Endothelial cell of umbilical vein (primary cell): ENCODE measurements at regions not wholly inside any gene's neighbourhood (a gene's known extent, or its start where the extent isn't known, plus 50 kb on each side); places are given as distances from the start of the nearest gene placed in this dataset.

ENCODE experiments used
- BruUV-seq: library from RNA; stranded (reverse); fragments of 400-500 nt; replicated peaks from 2 replicates; lab custom pipeline; 2021; lab: Mats Ljungman, UMichigan
- CTCF ChIA-PET: fragments of 300-600, 350-600 bp; sonication (Branson Sonifier 250); formaldehyde crosslinking; loops from one replicate; lab custom pipeline; 2021; ENCODE audit warnings: antibody characterized with exemption, inconsistent platforms; lab: Charles Lee
- POLR2A ChIA-PET: fragments of 300-600, 350-600 bp; sonication (Branson Sonifier 250); formaldehyde crosslinking; loops from one replicate; lab custom pipeline; 2021; ENCODE audit warnings: antibody characterized with exemption, inconsistent platforms; lab: Charles Lee
- DNase-seq: peaks from one replicate; pipeline ENCODE4 v3.0.0-alpha.2; 2011; ENCODE audit warnings: low read depth, low spot score
- FAIRE-seq: peaks from 2 replicates; lab custom pipeline; 2011; peaks lifted over from hg19 to GRCh38; lab: Jason Lieb, UNC
- H2AFZ ChIP-seq: 2 replicates; pipeline ENCODE4 v1.6.0; 2012; ENCODE audit warnings: low read depth, low read length, control low read depth, inconsistent platforms
- H3K27ac ChIP-seq: 2 replicates; pipeline ENCODE4 v1.5.1; 2011; ENCODE audit warnings: low read depth, mild to moderate bottlenecking, control low read depth, low read length, moderate library complexity; ENCODE audit not compliant: insufficient read depth
- H3K27me3 ChIP-seq, 2 experiments: 2 replicates each; pipeline versions ENCODE4 v1.6.0 to v1.6.1; 2011; ENCODE audit warnings: low read length in 2 of 2, mixed read lengths in 1 of 2; ENCODE audit not compliant: control insufficient read depth in 2 of 2, insufficient read depth in 2 of 2
- H3K36me3 ChIP-seq, 2 experiments: 2 replicates in 1 of 2; 3 replicates in 1 of 2; pipeline ENCODE4 v1.5.1; 2011; ENCODE audit warnings: low read length in 2 of 2, mild to moderate bottlenecking in 1 of 2, moderate library complexity in 1 of 2; ENCODE audit not compliant: control insufficient read depth in 2 of 2, insufficient read depth in 2 of 2; ENCODE audit errors: extremely low read depth in 1 of 2
- H3K4me1 ChIP-seq: 3 replicates; pipeline ENCODE4 v1.5.1; 2011; ENCODE audit warnings: mild to moderate bottlenecking, low read length; ENCODE audit not compliant: control insufficient read depth, insufficient read depth; ENCODE audit errors: extremely low read depth
- H3K4me2 ChIP-seq: 2 replicates; pipeline ENCODE4 v1.6.1; 2011; ENCODE audit warnings: low read length, control low read depth, mixed read lengths; ENCODE audit not compliant: insufficient read depth
- H3K4me3 ChIP-seq, 3 experiments: fragments of 200-600 bp in 1 of 3; sonication (generic), shearing (Covaris generic) in 1 of 3; replicated peaks in 1 of 3; 2 replicates each; pipeline ENCODE4 v1.5.1; 2011 to 2016; ENCODE audit warnings: control low read depth in 3 of 3, low read length in 3 of 3, mild to moderate bottlenecking in 2 of 3, inconsistent platforms in 1 of 3, low read depth in 1 of 3, moderate library complexity in 1 of 3; ENCODE audit not compliant: insufficient read depth in 1 of 3
- H3K79me2 ChIP-seq: 2 replicates; pipeline ENCODE4 v1.6.0; 2012; ENCODE audit warnings: low read length, inconsistent platforms; ENCODE audit not compliant: control insufficient read depth, insufficient read depth
- H3K9ac ChIP-seq: replicated peaks from 2 replicates; pipeline ENCODE3; 2011; ENCODE audit warnings: low read length, control low read depth; ENCODE audit not compliant: insufficient read depth; ENCODE audit errors: extremely low read depth
- H3K9me1 ChIP-seq: replicated peaks from 3 replicates; pipeline ENCODE4 v1.6.0; 2011; ENCODE audit warnings: mild to moderate bottlenecking, low read length; ENCODE audit not compliant: control insufficient read depth, insufficient read depth; ENCODE audit errors: extremely low read depth
- H3K9me3 ChIP-seq: replicated peaks from 2 replicates; pipeline ENCODE4 v1.5.1; 2012; ENCODE audit warnings: low read length, inconsistent platforms; ENCODE audit not compliant: control insufficient read depth, insufficient read depth
- H4K20me1 ChIP-seq: replicated peaks from 2 replicates; pipeline ENCODE3; 2011; ENCODE audit warnings: mild to moderate bottlenecking, low read length; ENCODE audit not compliant: control insufficient read depth, insufficient read depth; ENCODE audit errors: extremely low read depth
- EZH2 ChIP-seq: IDR thresholded peaks from 2 replicates; pipeline ENCODE4 v1.6.1; 2012; ENCODE audit warnings: borderline replicate concordance, low read depth, mild to moderate bottlenecking, moderate library complexity, low read length, inconsistent platforms; ENCODE audit not compliant: severe bottlenecking
- FOS ChIP-seq: IDR thresholded peaks from 2 replicates; pipeline ENCODE4 v1.6.1; 2011; ENCODE audit warnings: mild to moderate bottlenecking, low read length, moderate library complexity, borderline replicate concordance; ENCODE audit not compliant: insufficient read depth
- GATA2 ChIP-seq: IDR thresholded peaks from 2 replicates; pipeline ENCODE4 v1.7.0; 2011; ENCODE audit warnings: low read depth, mild to moderate bottlenecking, moderate library complexity, mixed read lengths, low read length; ENCODE audit not compliant: insufficient read length, insufficient read depth
- JUN ChIP-seq: IDR thresholded peaks from 2 replicates; pipeline ENCODE4 v1.6.1; 2011; ENCODE audit warnings: borderline replicate concordance, low read depth; ENCODE audit not compliant: insufficient read length, insufficient read depth
- MYC ChIP-seq: IDR thresholded peaks from one replicate; pipeline ENCODE4 v1.6.1; 2011; ENCODE audit warnings: mild to moderate bottlenecking, low read depth, low read length
- POLR2A ChIP-seq: IDR thresholded peaks from 2 replicates; pipeline ENCODE4 v1.6.1; 2012; ENCODE audit warnings: low read depth, mild to moderate bottlenecking, control low read depth, low read length
- POLR2AphosphoS5 ChIP-seq: IDR thresholded peaks from 2 replicates; pipeline ENCODE4 v1.6.1; 2012; ENCODE audit warnings: low read depth, mild to moderate bottlenecking, control low read depth, low read length, moderate library complexity; ENCODE audit not compliant: insufficient read depth
- dilution Hi-C: fragments of 300-500 bp; cut with MboI; formaldehyde crosslinking; loops from one replicate; pipeline ENCODE4 v1.15.0; 2019; ENCODE audit warnings: low sequenced_read_pairs; ENCODE audit not compliant: extremely low pct_ligation_motif_present
- intact Hi-C: fragments of 100-400 bp; cut with micrococcal nuclease; formaldehyde crosslinking; loops from one replicate; pipeline ENCODE4 v1.10.0; 2022
- TF ChIP-seq, protein P1 (sequence below): IDR thresholded peaks from 2 replicates; pipeline ENCODE4 v1.6.1; 2011; ENCODE audit not compliant: insufficient read depth, insufficient read length
- TF ChIP-seq, protein P2 (sequence below), 2 donors: IDR thresholded peaks; 1 replicate in 1 of 2; 2 replicates in 1 of 2; pipeline ENCODE4 v1.5.1; 2011; ENCODE audit warnings: low read length in 2 of 2, mild to moderate bottlenecking in 2 of 2, moderate library complexity in 2 of 2, control low read depth in 1 of 2, inconsistent platforms in 1 of 2, low read depth in 1 of 2; ENCODE audit not compliant: insufficient read depth in 1 of 2; ENCODE audit errors: extremely low read depth in 1 of 2

DNA sequence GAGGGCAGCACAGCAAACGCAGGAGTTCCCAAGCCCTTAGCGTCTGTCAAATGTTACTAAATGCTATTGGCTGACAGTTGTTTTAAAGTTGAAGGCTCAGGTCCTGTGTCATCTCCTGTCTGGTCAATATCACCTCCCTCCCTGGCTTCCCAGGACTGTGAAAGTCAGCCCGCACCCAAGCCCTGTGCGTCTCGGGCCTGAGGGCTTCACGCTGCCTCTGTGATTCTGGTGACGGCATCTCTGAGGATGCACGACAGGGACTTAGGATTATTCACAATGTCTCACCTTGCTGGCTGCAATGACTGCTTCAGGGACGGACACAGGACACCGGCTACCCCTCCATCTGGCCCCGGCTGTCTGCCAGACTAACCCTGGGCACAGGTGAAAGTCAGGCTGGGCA is 415.3 kb downstream of the CTTN start:
- dilution Hi-C loops = no loop called here
- ChIA-PET CTCF (no interaction called here), POLR2A (no interaction called here)
- Histone ChIP-seq H3K4me1 (no peaks in the 10 kb centered on the region), H3K4me3 (no peak overlapping the region), H3K27me3 (no peaks in the 10 kb centered on the region), H3K9me1 (no peaks in the 10 kb centered on the region), H4K20me1 (no peaks in the 10 kb centered on the region), H3K79me2 (no peaks in the 10 kb centered on the region), H3K9me3 (no peaks in the 10 kb centered on the region), H3K36me3 (no peaks in the 10 kb centered on the region), H3K4me2 (no peak overlapping the region), H3K27ac (no peak overlapping the region), H2AFZ (no peak overlapping the region), H3K9ac (no peak overlapping the region)
- no peak for FAIRE-seq
- TF ChIP-seq EZH2 = no peak
- no peak for TF ChIP-seq POLR2AphosphoS5
- TF ChIP-seq, protein P1, sequence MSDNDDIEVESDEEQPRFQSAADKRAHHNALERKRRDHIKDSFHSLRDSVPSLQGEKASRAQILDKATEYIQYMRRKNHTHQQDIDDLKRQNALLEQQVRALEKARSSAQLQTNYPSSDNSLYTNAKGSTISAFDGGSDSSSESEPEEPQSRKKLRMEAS = no peak
- intact Hi-C loops = no loop called here
- no TSS peak for BruUV-seq
- no peak for DNase-seq

DNA sequence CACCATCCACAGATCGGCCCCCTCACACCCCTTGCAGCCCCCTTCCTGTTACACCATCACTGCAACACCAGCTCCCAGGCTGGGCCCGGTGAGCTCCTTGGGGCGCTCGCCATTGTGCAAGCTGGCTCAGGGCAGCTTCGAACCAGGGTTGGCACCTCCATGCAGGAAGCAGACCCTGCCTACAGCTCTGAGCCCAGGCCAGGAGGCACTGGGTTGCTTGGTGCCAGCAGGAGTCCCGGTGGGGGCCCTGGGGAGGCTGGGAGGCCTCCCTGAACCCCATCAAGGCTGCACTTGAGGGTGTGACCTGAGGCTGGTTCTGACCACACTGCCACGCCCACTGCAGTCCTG is 417.1 kb downstream of the CTTN start:
- H2AFZ ChIP-seq = no peak overlapping the region
- BruUV-seq = no TSS peak
- H3K4me2 ChIP-seq = no peak overlapping the region
- TF ChIP-seq EZH2 (no peak), POLR2A (no peak), POLR2AphosphoS5 (no peak), FOS (no peak), JUN (no peak), MYC (no peak), GATA2 (no peak)
- TF ChIP-seq, protein P1 = no peak
- TF ChIP-seq, protein P2, sequence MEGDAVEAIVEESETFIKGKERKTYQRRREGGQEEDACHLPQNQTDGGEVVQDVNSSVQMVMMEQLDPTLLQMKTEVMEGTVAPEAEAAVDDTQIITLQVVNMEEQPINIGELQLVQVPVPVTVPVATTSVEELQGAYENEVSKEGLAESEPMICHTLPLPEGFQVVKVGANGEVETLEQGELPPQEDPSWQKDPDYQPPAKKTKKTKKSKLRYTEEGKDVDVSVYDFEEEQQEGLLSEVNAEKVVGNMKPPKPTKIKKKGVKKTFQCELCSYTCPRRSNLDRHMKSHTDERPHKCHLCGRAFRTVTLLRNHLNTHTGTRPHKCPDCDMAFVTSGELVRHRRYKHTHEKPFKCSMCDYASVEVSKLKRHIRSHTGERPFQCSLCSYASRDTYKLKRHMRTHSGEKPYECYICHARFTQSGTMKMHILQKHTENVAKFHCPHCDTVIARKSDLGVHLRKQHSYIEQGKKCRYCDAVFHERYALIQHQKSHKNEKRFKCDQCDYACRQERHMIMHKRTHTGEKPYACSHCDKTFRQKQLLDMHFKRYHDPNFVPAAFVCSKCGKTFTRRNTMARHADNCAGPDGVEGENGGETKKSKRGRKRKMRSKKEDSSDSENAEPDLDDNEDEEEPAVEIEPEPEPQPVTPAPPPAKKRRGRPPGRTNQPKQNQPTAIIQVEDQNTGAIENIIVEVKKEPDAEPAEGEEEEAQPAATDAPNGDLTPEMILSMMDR (IDR thresholded peaks at IDR 0.05; ENCODE audit: extremely low read depth in 1 of 2, insufficient read depth in 1 of 2, low read depth in 1 of 2, low read length in 2 of 2) = no peak
- dilution Hi-C loops (no loop called here), intact Hi-C loops (no loop called here)
- H3K79me2 ChIP-seq = no peaks in the 10 kb centered on the region
- no peak for FAIRE-seq
- no peak overlapping the region for H3K4me3 ChIP-seq
- no peaks in the 10 kb centered on the region for H3K4me1 ChIP-seq
- POLR2A ChIA-PET = no interaction called here
- no peaks in the 10 kb centered on the region for H4K20me1 ChIP-seq
- no peaks in the 10 kb centered on the region for H3K9me1 ChIP-seq
- CTCF ChIA-PET = no interaction called here
- no peaks in the 10 kb centered on the region for H3K36me3 ChIP-seq
- H3K9ac ChIP-seq = no peak overlapping the region
- no peaks in the 10 kb centered on the region for H3K9me3 ChIP-seq
- no peak overlapping the region for H3K27ac ChIP-seq
- DNase-seq = no peak
- H3K27me3 ChIP-seq = no peaks in the 10 kb centered on the region
